ENCODE measurements at regions not wholly inside any gene's neighbourhood (a gene's known extent, or its start where the extent isn't known, plus 50 kb on each side); places are given as distances from the start of the nearest gene placed in this dataset.

DNA sequence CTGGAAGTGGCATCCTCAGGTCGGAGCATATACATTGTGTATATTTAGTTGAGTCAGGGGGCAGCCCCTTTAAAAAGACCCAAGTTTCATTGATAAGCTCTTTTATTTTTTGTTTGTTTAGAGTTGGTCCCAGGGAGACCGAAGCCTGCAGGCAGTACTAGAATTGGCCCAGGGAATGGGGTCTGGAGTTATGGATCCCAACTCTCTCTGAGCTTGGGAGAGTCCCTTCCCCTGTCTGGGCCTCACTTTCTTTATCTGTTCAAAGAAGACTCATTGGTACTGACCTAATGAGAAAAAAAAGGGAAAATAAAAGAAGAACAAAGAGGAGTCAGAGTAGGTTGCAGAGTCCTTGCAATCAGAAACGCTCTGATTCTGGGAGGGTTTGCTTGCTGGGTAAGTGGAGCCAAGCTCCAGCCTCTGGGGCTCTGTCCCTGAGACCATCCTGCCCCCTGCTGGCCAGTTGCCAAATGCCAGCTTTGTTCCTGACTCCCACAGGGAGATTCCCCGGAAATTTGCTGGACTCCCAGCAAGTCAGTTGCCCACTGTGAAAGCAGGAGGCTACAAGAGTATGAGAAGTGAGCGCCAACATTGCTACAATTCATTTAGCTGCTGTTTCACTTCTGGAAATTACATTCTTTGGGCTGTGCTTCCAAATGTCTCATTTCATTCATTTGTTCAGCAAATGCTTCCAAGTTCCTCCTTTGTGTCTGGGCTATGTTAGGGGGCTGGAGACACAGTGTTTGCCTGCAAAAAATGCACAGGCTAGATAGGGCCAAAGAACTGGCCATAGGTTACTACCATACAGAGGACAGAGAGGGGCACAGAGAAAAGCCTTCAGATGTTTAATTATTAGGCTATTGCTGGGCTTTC lies 156.2 kb downstream of the MELK start:
- Mint-ChIP-seq H3K4me3 (no peak overlapping the region), H3K27ac (no peak overlapping the region), H3K4me1 (peaks cover 16% of the 10 kb centered on the region), H3K36me3 (no peaks in the 10 kb centered on the region), H3K27me3 (no peaks in the 10 kb centered on the region), H3K9me3 (no peaks in the 10 kb centered on the region)
- ATAC-seq = peak; percentile 63

DNA sequence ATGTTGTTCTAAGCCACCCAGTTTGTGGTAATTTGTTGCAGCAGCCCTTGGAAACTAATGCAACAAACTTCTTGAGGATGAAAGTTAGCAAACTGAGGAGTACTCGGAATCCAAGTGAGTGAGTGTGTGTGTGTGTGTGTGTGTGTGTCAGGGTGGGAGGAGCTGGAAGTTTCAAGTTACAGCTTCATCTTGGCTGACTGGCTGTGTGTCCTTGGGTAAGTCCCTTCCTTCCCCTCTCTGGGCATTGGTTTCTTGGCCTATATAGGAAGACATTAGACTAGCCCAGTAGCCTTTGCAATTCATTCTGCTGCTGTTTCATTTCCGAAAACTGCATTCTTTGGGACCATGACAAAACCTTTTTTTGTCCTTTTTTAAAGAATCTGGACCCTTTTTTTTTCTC lies 157.2 kb downstream of the MELK start:
- no peaks in the 10 kb centered on the region for H3K36me3 Mint-ChIP-seq
- H3K9me3 Mint-ChIP-seq = no peaks in the 10 kb centered on the region
- ATAC-seq = no peak
- H3K4me1 Mint-ChIP-seq = peaks cover 16% of the 10 kb centered on the region
- H3K4me3 Mint-ChIP-seq = no peak overlapping the region
- no peaks in the 10 kb centered on the region for H3K27me3 Mint-ChIP-seq
- H3K27ac Mint-ChIP-seq = no peak overlapping the region

DNA sequence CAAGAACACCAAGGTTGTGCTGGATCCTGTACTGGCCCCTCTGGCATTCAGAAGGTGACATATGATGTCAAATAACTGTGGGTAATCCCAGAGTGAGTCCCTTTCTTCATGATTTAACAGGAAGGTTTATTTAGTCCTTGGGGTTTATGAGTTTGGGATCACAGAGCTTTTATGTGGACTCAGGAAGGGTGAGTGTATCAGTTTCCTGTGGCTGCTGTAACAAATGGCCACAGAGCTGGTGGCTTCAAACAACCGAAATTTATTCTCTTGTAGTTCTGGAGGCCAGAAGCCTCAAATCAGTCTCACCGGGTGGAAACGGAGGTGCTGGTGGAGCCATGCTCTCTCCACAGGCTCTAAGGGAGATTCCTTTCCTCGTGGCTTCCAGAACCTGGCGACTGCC lies 157.7 kb downstream of the MELK start:
- H3K9me3 Mint-ChIP-seq = no peaks in the 10 kb centered on the region
- no peak for ATAC-seq
- no peaks in the 10 kb centered on the region for H3K36me3 Mint-ChIP-seq
- peak overlapping the region; percentile 77 for H3K27ac Mint-ChIP-seq
- H3K27me3 Mint-ChIP-seq = no peaks in the 10 kb centered on the region
- peaks cover 16% of the 10 kb centered on the region for H3K4me1 Mint-ChIP-seq
- no peak overlapping the region for H3K4me3 Mint-ChIP-seq

DNA sequence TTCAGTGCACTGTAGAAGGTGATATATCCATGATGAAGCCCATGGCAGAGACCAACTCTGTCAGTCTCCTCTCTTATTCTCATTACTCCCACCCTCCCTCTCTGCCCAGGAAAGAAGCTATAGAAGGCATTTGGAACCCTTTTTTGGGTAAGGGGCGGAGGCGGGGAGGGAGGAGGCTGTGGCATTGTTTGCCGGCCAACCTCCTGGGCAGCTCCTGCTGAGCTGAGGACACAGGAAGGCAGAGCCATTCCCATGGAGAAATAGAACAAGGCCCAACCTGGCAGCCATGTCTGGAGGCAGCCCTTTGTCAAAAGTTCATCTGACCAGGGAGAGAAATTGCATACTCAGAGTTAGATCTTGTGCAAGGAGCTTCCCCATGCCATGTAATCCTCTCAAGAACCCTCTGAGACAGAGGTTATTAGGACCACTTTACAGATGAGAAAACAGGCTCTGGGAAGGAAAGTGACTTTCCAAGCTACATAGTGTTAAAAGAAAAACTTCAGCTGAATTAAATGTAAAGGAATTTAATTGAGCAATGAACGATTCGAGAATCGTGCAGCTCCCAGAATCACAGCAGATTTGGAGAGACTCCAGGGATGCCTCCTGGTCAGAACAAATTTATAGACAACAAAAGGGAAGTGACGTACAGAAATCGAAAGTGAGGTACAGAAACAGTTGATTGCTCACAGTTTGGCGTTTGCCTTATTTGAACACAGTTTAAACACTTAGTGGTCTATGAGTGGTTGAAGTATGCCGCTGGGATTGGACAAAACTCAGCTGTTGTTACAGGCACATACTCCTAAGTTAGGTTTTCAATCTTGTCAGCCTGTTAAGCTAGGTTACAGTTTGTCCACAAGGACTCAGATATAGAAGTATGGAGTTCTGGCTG lies 158.6 kb downstream of the MELK start:
- Mint-ChIP-seq H3K4me1 (peaks cover 16% of the 10 kb centered on the region), H3K36me3 (no peaks in the 10 kb centered on the region), H3K4me3 (no peak overlapping the region), H3K9me3 (no peaks in the 10 kb centered on the region), H3K27ac (peak overlapping the region; percentile 77), H3K27me3 (no peaks in the 10 kb centered on the region)
- ATAC-seq = peak; percentile 43

DNA sequence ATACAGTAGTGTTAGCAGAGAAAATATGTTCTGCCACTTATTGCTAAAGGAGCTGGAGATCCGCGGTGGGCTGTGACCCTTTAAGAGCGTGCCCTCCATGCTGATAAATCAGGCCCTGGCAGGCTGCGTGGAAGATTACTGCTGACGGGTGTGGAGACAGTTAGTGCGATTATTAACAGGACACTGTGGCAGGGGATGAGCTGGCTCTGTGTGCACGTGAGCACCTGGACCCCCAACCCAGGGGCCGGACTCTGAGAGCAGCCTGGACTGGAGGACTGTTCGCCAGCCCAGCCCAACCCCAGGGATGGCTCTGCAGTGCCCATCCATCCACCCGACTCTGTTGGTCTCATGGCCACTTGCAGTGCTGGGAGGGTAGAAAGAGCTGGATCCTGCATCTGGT lies 162.0 kb downstream of the MELK start:
- Mint-ChIP-seq H3K36me3 (no peaks in the 10 kb centered on the region), H3K27ac (no peak overlapping the region), H3K4me1 (peaks cover 9% of the 10 kb centered on the region), H3K9me3 (no peaks in the 10 kb centered on the region), H3K27me3 (peaks cover 2% of the 10 kb centered on the region), H3K4me3 (no peak overlapping the region)
- ATAC-seq = no peak

DNA sequence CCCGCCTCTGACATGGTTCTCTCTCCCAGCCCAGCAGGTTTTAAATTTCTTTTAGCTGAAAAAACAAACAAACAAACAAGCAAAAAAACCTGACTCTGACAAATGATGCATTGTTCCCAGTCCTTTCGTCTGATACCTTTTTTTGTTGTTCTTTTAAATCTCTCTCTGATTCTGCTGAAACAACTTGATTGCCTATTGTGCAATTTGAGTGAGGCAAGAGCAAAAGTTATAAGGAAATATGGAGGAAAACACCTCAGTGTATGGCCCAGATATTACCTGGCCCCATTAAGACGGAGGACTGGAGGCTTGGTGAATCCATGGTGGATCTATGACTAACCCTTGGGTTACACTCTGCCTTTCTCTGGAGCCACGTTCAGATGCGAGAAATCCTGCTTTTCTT lies 164.0 kb downstream of the MELK start:
- H3K4me1 Mint-ChIP-seq = peaks cover 12% of the 10 kb centered on the region
- no peaks in the 10 kb centered on the region for H3K9me3 Mint-ChIP-seq
- H3K27me3 Mint-ChIP-seq = peaks cover 15% of the 10 kb centered on the region
- no peak overlapping the region for H3K4me3 Mint-ChIP-seq
- H3K27ac Mint-ChIP-seq = no peak overlapping the region
- H3K36me3 Mint-ChIP-seq = no peaks in the 10 kb centered on the region
- ATAC-seq = no peak

DNA sequence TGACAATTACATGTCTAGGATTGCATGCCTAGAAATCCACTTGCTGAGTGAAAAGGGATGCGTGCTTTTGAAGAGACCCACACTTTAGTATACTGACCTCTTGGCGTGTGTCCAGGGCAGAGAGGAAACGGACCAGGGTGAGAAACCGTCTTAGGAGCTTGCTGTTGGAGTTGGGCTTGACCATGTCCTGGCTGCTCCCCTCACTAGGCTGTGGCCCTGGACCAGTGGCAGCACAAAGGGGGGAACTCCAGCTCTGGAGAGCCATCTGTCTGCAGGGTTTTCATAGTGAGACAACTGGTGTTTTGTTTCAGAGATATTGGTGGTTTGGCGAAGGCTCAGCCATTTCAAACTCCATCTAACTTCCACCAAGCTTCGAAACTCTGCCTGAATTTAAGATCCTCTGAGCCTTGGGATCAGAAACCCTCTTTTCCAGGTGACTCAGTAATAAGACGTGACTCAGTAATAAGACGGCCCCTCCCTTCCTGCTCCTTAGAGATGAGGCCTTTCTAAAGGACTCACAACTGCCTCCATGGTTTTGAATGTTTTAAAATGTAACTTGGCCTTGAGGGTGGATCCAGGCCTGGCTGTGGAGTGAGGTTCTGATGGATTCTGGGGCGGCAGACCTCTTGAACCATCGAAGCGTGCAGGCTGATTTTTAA lies 165.8 kb downstream of the MELK start:
- H3K36me3 Mint-ChIP-seq = no peaks in the 10 kb centered on the region
- no peaks in the 10 kb centered on the region for H3K9me3 Mint-ChIP-seq
- ATAC-seq = no peak
- H3K27me3 Mint-ChIP-seq = peaks cover 28% of the 10 kb centered on the region
- H3K4me3 Mint-ChIP-seq = no peak overlapping the region
- no peak overlapping the region for H3K27ac Mint-ChIP-seq
- peaks cover 9% of the 10 kb centered on the region for H3K4me1 Mint-ChIP-seq

DNA sequence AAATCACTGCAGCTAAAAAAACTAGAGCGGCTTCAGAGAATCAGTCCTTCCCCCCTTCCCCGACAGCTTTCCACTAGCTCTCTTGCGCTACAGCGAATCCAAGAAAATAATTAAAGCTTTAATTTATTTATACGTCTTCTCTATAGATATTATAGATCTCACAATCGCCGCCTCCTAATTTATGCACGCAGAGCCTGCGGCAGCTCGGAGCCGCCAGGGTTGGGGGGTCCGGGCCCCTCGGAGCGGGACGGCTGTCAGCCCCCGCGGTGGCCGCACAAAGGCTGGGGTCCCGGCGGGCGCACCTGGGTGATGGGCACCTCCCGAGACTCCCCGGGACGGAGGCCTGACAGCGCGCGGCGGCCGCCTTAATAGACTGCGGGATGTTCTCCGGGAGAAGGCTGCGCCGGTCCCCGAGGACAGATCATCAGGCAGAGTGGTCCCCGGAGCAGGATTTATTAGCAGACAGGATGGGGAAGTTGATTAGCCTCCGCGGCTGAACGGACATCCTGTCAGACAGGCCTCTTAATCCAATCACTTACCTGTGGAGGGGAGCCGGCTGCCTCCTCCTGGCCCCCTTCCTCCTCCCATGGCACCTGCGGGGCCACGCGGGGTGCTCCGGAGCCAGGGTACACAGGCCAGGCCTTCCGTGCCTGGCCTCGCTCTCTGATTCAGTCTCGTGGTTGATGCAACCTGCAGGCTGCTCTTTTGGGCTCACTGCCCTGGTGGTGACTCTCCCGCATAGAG lies 166.8 kb downstream of the MELK start:
- Mint-ChIP-seq H3K27me3 (peaks cover 35% of the 10 kb centered on the region), H3K9me3 (no peaks in the 10 kb centered on the region), H3K27ac (peak overlapping the region; percentile 1), H3K4me1 (peaks cover 9% of the 10 kb centered on the region), H3K36me3 (no peaks in the 10 kb centered on the region), H3K4me3 (peak overlapping the region; percentile 58)
- ATAC-seq = peak; percentile 64

DNA sequence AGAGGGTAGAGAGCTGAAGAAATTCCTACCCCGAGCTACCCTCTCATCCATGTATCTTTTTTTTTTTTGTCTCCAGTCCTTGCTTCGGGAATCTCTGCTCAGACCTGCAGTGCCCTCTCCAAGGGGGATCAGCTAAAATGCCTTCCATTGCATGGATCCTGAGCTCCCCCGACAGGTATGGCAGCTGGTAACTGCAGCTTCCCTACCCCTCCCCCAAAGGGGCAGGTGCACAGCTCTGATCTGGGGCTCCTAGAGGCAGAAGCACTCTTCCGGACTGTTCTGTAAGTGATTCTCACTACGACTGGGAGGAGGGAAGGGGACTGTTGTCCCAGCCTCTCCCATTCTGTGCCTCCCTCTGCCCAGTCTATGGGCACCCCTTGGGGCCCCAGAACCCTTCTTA lies 169.6 kb downstream of the MELK start:
- H3K27me3 Mint-ChIP-seq = peaks cover 62% of the 10 kb centered on the region
- no peak overlapping the region for H3K27ac Mint-ChIP-seq
- H3K4me3 Mint-ChIP-seq = no peak overlapping the region
- ATAC-seq = no peak
- peaks cover 9% of the 10 kb centered on the region for H3K4me1 Mint-ChIP-seq
- H3K36me3 Mint-ChIP-seq = no peaks in the 10 kb centered on the region
- H3K9me3 Mint-ChIP-seq = no peaks in the 10 kb centered on the region

DNA sequence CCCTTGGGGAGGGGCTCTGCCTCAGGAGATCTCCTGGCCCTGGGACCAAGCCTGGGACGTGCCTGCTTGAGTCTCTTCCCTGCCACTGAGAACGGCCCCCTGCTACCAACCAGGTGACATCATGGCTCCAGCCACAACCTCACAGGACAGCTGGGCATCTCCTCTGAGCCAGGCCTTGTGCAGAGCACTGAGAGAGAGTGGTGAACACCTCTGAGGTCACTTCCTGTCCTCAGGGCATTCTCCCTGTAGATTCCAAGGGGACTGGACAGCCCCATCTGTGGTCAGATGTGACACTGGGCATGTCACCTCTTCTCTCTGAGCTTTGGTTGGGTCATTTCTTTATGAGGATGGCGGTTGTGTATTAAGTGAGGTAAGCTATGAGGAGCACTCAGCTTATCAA lies 172.0 kb downstream of the MELK start:
- peaks cover 83% of the 10 kb centered on the region for H3K27me3 Mint-ChIP-seq
- no peaks in the 10 kb centered on the region for H3K9me3 Mint-ChIP-seq
- H3K27ac Mint-ChIP-seq = no peak overlapping the region
- H3K36me3 Mint-ChIP-seq = no peaks in the 10 kb centered on the region
- H3K4me3 Mint-ChIP-seq = no peak overlapping the region
- peaks cover 16% of the 10 kb centered on the region for H3K4me1 Mint-ChIP-seq
- no peak for ATAC-seq

DNA sequence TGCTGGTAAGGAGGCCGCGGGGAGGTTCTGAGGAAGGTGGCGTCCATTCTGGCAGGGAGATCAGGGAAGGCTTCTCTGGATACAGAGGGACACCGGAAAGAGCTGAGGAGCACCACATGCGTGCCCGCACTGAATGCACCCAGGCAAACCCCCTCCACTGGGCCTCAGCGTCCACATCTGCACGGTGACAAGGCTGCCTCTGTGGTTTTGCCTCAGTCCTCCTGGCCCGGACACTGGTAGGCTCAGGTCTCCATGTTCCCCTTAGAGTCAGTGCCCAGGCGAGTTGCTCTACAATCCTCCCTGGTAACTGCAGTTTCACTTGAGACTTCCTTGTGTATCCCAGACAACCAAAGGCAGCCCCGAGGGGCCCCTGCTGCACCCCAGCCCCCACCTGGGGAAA lies 173.3 kb downstream of the MELK start:
- Mint-ChIP-seq H3K9me3 (no peaks in the 10 kb centered on the region), H3K27me3 (peaks cover 79% of the 10 kb centered on the region), H3K4me3 (no peak overlapping the region), H3K36me3 (no peaks in the 10 kb centered on the region), H3K4me1 (peaks cover 7% of the 10 kb centered on the region), H3K27ac (no peak overlapping the region)
- ATAC-seq = no peak

DNA sequence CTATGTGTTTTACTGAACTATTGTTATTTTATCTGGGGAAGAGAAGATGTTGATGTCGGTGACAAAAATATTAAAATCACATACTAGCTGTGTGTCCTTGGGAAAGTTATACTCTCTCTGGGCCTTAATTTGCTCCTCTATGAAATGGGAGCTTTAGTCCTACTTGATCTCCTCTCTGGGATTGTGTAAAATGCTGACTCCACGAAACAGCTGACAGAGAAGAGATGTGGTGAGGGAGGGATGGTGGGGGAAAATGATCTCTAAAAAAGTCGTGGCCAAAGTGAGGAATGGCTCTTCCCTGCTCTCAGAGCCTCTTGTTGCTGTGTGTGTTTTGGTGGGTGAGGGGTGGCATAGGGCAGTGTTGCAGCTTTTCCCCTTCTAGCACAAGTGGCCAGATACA lies 173.7 kb downstream of the MELK start:
- H3K9me3 Mint-ChIP-seq = no peaks in the 10 kb centered on the region
- H3K27ac Mint-ChIP-seq = no peak overlapping the region
- H3K27me3 Mint-ChIP-seq = peaks cover 84% of the 10 kb centered on the region
- ATAC-seq = no peak
- peaks cover 7% of the 10 kb centered on the region for H3K4me1 Mint-ChIP-seq
- no peak overlapping the region for H3K4me3 Mint-ChIP-seq
- H3K36me3 Mint-ChIP-seq = no peaks in the 10 kb centered on the region

DNA sequence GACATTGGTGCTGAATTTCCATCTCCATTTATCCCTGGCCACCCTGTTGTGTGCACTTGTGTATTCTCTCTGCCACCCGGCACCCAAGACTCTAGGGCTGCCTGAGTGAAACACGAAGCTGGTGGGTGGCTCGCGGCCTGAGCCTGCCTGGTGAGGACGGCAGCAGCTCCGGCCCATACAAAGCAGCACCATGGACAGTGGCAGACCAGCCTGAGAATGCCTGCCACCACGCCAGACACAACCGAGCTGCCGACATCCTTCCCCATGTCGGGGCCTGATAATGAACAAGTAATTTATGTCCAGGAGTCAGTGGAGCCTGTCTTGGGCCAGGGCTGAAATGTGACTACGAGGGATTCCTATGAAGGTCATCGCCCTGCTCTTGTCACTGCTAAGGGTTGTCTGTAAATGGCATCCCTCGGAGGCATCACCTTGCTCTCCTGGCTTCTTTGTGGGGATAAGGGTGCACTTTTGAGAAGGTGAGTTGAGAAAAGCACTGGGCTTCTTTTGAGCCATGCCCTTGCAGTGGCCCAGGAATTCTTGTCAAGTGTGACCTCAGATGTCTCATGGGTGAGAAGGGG lies 175.7 kb downstream of the MELK start:
- no peak overlapping the region for H3K27ac Mint-ChIP-seq
- peaks cover 7% of the 10 kb centered on the region for H3K4me1 Mint-ChIP-seq
- no peaks in the 10 kb centered on the region for H3K9me3 Mint-ChIP-seq
- no peaks in the 10 kb centered on the region for H3K36me3 Mint-ChIP-seq
- no peak for ATAC-seq
- peaks cover 84% of the 10 kb centered on the region for H3K27me3 Mint-ChIP-seq
- H3K4me3 Mint-ChIP-seq = no peak overlapping the region

DNA sequence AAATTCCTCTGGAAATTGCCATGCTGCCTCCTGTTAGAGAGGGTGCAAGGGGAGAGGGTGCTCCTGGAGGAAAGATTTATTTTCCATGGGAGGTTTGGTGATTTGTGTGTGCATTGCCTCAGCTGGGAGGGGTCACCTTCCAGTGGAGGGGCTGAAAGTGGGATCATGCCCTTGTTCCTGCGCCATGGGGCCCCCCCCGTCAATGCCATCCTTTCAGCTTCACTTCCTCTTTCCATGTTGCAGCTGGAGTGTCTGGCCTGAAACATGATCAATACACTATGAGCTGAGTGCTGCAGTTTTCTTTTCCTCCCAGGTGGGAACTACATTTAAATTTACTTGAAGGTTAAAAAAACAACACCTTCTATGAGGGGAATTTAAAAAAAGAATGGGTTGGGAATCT lies 176.8 kb downstream of the MELK start:
- ATAC-seq = no peak
- Mint-ChIP-seq H3K27me3 (peaks cover 86% of the 10 kb centered on the region), H3K9me3 (no peaks in the 10 kb centered on the region), H3K36me3 (no peaks in the 10 kb centered on the region), H3K4me1 (peaks cover 7% of the 10 kb centered on the region), H3K4me3 (no peak overlapping the region), H3K27ac (no peak overlapping the region)

Data from stimulated activated memory B cell treated with anti-CD40 and anti-IgM and Interleukin-4, amounts not matched to agents 10 μg/mL and 1 μg/mL and 100 μg/mL, for 72 hours (primary cell).